ENCODE measurements at regions not wholly inside any gene's neighbourhood (a gene's known extent, or its start where the extent isn't known, plus 50 kb on each side); places are given as distances from the start of the nearest gene placed in this dataset.

DNA sequence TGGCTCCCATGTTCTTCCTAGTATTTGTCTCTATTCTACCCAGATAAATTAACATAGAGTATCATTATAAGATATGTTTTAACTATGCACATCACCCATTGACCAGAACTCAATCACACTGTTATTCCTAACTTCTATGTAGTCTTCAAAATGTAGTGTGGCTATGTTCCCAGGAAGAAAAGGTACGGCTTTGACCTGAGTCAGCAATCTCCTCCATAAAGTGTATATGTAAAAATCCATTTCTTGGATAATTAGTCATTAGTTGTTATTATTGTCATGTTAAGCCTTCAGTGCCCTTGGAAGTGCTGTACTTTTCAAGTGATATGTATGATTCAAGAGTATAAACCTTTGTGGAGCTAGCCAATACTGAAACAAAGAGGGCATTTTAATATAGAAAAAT lies 444.0 kb upstream of the ZWINT start:
- H3K36me3 Mint-ChIP-seq (ENCODE audit: insufficient read depth, unreplicated experiment), result no peaks in the 10 kb centered on the region
- intact Hi-C loops (cut with micrococcal nuclease; ENCODE audit: unreplicated experiment), result no loop called here

DNA sequence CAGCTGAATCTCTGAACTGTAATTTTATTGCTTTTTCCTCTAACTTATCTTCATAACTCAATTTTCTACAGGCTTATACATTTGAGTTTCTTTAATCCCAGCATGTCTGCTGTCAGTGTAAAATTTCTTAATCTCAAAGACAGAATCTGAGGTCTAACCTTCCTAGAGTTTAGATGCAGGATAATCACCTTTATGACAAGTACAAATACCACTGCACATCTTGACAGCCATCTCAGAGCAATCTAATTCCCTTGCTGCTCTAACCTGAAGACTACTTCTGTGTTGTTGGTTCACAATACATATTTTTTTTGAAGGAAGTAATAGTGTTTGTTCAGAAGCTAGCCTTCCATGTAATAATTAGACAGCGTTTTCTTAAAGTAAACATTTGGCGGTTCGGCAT lies 424.2 kb upstream of the ZWINT start:
- H3K9me3 ChIP-seq, result no peaks in the 10 kb centered on the region
- no peaks in the 10 kb centered on the region for H3K36me3 Mint-ChIP-seq (ENCODE audit: insufficient read depth, unreplicated experiment)
- TF ChIP-seq, protein P1, sequence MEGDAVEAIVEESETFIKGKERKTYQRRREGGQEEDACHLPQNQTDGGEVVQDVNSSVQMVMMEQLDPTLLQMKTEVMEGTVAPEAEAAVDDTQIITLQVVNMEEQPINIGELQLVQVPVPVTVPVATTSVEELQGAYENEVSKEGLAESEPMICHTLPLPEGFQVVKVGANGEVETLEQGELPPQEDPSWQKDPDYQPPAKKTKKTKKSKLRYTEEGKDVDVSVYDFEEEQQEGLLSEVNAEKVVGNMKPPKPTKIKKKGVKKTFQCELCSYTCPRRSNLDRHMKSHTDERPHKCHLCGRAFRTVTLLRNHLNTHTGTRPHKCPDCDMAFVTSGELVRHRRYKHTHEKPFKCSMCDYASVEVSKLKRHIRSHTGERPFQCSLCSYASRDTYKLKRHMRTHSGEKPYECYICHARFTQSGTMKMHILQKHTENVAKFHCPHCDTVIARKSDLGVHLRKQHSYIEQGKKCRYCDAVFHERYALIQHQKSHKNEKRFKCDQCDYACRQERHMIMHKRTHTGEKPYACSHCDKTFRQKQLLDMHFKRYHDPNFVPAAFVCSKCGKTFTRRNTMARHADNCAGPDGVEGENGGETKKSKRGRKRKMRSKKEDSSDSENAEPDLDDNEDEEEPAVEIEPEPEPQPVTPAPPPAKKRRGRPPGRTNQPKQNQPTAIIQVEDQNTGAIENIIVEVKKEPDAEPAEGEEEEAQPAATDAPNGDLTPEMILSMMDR (IDR thresholded peaks at IDR 0.05; ENCODE audit: insufficient read depth in 1 of 2, low read depth in 1 of 2, low read length in 1 of 2, severe bottlenecking in 1 of 2, unreplicated experiment in 1 of 2), result no peak
- POLR2A ChIA-PET, result no interaction called here
- intact Hi-C loops (cut with micrococcal nuclease; ENCODE audit: unreplicated experiment), result no loop called here
- no peak overlapping the region for H3K27ac Mint-ChIP-seq (ENCODE audit: unreplicated experiment)
- no peak overlapping the region for H3K4me3 ChIP-seq (ENCODE audit: low read depth, low read length)
- no peak for DNase-seq
- H3K4me3 Mint-ChIP-seq (ENCODE audit: unreplicated experiment), result no peak overlapping the region
- H3K4me1 Mint-ChIP-seq (ENCODE audit: low read depth, unreplicated experiment), result no peaks in the 10 kb centered on the region
- CTCF ChIA-PET, result no interaction called here
- no peaks in the 10 kb centered on the region for H3K9me3 Mint-ChIP-seq (ENCODE audit: unreplicated experiment)
- no TSS peak for BruUV-seq (replicated peaks)
- H3K27me3 ChIP-seq (replicated peaks; ENCODE audit: control insufficient read depth, insufficient read depth, low read length), result no peaks in the 10 kb centered on the region
- no peaks in the 10 kb centered on the region for H3K4me1 ChIP-seq
- peaks cover 3% of the 10 kb centered on the region for H3K27me3 Mint-ChIP-seq (ENCODE audit: insufficient read depth, unreplicated experiment)
- H3K36me3 ChIP-seq (ENCODE audit: control insufficient read depth, insufficient read depth, low read length), result no peaks in the 10 kb centered on the region

More for the DNA sequence above, 444.0 kb upstream of the ZWINT start:
- Mint-ChIP-seq H3K27ac (ENCODE audit: unreplicated experiment) (no peak overlapping the region), H3K27me3 (ENCODE audit: insufficient read depth, unreplicated experiment) (no peaks in the 10 kb centered on the region), H3K4me1 (ENCODE audit: low read depth, unreplicated experiment) (no peaks in the 10 kb centered on the region), H3K4me3 (ENCODE audit: unreplicated experiment) (no peak overlapping the region), H3K9me3 (ENCODE audit: unreplicated experiment) (no peaks in the 10 kb centered on the region)
- H3K4me3 ChIP-seq (ENCODE audit: low read depth, low read length), result no peak overlapping the region
- H3K4me1 ChIP-seq, result no peaks in the 10 kb centered on the region
- BruUV-seq (replicated peaks), result no TSS peak
- TF ChIP-seq, protein P1 (IDR thresholded peaks at IDR 0.05; ENCODE audit: insufficient read depth in 1 of 2, low read depth in 1 of 2, low read length in 1 of 2, severe bottlenecking in 1 of 2, unreplicated experiment in 1 of 2), result no peak
- ChIA-PET POLR2A (no interaction called here), CTCF (no interaction called here)
- H3K9me3 ChIP-seq, result no peaks in the 10 kb centered on the region; the same call in 1 of the 2 replicates
- H3K27me3 ChIP-seq (replicated peaks; ENCODE audit: control insufficient read depth, insufficient read depth, low read length), result no peaks in the 10 kb centered on the region
- H3K36me3 ChIP-seq (ENCODE audit: control insufficient read depth, insufficient read depth, low read length), result no peaks in the 10 kb centered on the region
- DNase-seq, result no peak

DNA sequence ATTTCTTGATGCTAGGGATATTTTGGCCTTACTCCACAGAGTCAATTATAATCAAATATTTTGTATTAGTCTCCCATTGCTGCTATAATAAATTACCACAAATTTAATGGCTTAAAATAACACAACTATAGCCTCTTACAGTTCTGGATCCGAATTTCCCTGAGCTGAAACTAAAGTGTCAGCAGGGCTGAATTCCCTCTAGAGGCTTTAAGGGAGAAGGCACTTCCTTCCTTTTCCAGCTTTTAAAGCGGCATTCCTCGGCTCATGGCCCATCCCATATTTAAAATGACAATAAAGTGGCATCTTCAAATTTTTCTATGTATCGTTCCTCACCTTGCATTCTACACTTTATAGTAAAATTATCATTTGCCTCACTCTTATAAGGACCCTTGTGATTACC lies 421.4 kb upstream of the ZWINT start:
- H3K36me3 Mint-ChIP-seq (ENCODE audit: insufficient read depth, unreplicated experiment), result no peaks in the 10 kb centered on the region
- H3K4me3 Mint-ChIP-seq (ENCODE audit: unreplicated experiment), result no peak overlapping the region

More for the DNA sequence above, 421.4 kb upstream of the ZWINT start:
- Mint-ChIP-seq H3K27me3 (ENCODE audit: insufficient read depth, unreplicated experiment) (peaks cover 2% of the 10 kb centered on the region), H3K9me3 (ENCODE audit: unreplicated experiment) (no peaks in the 10 kb centered on the region), H3K4me1 (ENCODE audit: low read depth, unreplicated experiment) (no peaks in the 10 kb centered on the region), H3K27ac (ENCODE audit: unreplicated experiment) (no peak overlapping the region)
- Histone ChIP-seq H3K36me3 (ENCODE audit: control insufficient read depth, insufficient read depth, low read length) (no peaks in the 10 kb centered on the region), H3K4me1 (no peaks in the 10 kb centered on the region), H3K4me3 (ENCODE audit: low read depth, low read length) (no peak overlapping the region), H3K27me3 (replicated peaks; ENCODE audit: control insufficient read depth, insufficient read depth, low read length) (no peaks in the 10 kb centered on the region), H3K9me3 (no peaks in the 10 kb centered on the region)
- CTCF ChIA-PET, result interaction anchor here (0.7 kb wide), 1 partner anchor 212 kb away, joined by 4 read pairs; no protein-coding TSS in a partner anchor
- TF ChIP-seq, protein P1 (IDR thresholded peaks at IDR 0.05; ENCODE audit: insufficient read depth in 1 of 2, low read depth in 1 of 2, low read length in 1 of 2, severe bottlenecking in 1 of 2, unreplicated experiment in 1 of 2), result no peak
- intact Hi-C loops (cut with micrococcal nuclease; ENCODE audit: unreplicated experiment), result no loop called here
- POLR2A ChIA-PET, result no interaction called here
- DNase-seq, result no peak
- no TSS peak for BruUV-seq (replicated peaks)

Measured in Caco-2 (cell line).